ENCODE measurements at regions not wholly inside any gene's neighbourhood (a gene's known extent, or its start where the extent isn't known, plus 50 kb on each side); places are given as distances from the start of the nearest gene placed in this dataset.

DNA sequence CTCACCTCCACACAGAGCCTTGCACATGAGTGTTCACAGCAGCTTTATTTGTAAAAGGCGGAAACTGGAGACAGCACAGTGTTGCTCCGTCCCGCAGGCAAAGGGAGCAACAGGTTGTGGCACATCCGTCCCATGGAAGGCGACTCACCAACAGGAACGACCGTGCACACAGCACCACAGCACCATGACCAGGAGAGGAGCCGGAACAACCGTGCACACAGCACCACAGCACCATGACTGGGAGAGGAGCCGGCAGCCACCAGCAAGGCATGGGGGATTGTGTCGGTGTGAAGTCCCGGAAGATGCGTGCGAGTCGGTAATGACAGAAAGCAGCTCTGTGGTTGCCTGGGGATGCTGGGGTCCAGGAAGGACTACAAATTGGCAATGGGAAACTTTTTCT is 158.5 kb downstream of the C9orf50 start:
- 96% methylated on average over 15 of the region's 15 CpGs for WGBS
- Histone ChIP-seq H3K27ac (ENCODE audit: low read depth in 1 of 2, low read length in 2 of 2) (no peak overlapping the region), H3K27me3 (ENCODE audit: control insufficient read depth in 4 of 4, insufficient read depth in 4 of 4, low read length in 3 of 4) (no peaks in the 10 kb centered on the region), H3K9me3 (ENCODE audit: control insufficient read depth in 4 of 4, low read length in 3 of 4) (no peaks in the 10 kb centered on the region), H3K4me1 (ENCODE audit: control insufficient read depth in 4 of 4, insufficient read depth in 4 of 4, low read length in 3 of 4) (peaks cover 12 to 27% (median 21%) of the 10 kb centered on the region in 4 donors), H3K36me3 (ENCODE audit: control insufficient read depth in 4 of 4, insufficient read depth in 3 of 4, low read depth in 1 of 4, low read length in 3 of 4) (no peaks in the 10 kb centered on the region), H3K9ac (ENCODE audit: low read depth in 1 of 2, low read length in 2 of 2) (no peak overlapping the region), H3K4me3 (ENCODE audit: low read depth in 1 of 3, low read length in 3 of 3) (no peak overlapping the region)
- TF ChIP-seq, protein P1, sequence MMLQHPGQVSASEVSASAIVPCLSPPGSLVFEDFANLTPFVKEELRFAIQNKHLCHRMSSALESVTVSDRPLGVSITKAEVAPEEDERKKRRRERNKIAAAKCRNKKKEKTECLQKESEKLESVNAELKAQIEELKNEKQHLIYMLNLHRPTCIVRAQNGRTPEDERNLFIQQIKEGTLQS (IDR thresholded peaks at IDR 0.05): no peak
- TF ChIP-seq, protein P2, sequence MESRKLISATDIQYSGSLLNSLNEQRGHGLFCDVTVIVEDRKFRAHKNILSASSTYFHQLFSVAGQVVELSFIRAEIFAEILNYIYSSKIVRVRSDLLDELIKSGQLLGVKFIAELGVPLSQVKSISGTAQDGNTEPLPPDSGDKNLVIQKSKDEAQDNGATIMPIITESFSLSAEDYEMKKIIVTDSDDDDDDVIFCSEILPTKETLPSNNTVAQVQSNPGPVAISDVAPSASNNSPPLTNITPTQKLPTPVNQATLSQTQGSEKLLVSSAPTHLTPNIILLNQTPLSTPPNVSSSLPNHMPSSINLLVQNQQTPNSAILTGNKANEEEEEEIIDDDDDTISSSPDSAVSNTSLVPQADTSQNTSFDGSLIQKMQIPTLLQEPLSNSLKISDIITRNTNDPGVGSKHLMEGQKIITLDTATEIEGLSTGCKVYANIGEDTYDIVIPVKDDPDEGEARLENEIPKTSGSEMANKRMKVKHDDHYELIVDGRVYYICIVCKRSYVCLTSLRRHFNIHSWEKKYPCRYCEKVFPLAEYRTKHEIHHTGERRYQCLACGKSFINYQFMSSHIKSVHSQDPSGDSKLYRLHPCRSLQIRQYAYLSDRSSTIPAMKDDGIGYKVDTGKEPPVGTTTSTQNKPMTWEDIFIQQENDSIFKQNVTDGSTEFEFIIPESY (IDR thresholded peaks at IDR 0.05): no peak
- no peak for TF ChIP-seq GABPA (IDR thresholded peaks at IDR 0.05 in 1 of 2, conservative IDR thresholded peaks at IDR 0.05 in 1 of 2)
- TF ChIP-seq, protein P3, sequence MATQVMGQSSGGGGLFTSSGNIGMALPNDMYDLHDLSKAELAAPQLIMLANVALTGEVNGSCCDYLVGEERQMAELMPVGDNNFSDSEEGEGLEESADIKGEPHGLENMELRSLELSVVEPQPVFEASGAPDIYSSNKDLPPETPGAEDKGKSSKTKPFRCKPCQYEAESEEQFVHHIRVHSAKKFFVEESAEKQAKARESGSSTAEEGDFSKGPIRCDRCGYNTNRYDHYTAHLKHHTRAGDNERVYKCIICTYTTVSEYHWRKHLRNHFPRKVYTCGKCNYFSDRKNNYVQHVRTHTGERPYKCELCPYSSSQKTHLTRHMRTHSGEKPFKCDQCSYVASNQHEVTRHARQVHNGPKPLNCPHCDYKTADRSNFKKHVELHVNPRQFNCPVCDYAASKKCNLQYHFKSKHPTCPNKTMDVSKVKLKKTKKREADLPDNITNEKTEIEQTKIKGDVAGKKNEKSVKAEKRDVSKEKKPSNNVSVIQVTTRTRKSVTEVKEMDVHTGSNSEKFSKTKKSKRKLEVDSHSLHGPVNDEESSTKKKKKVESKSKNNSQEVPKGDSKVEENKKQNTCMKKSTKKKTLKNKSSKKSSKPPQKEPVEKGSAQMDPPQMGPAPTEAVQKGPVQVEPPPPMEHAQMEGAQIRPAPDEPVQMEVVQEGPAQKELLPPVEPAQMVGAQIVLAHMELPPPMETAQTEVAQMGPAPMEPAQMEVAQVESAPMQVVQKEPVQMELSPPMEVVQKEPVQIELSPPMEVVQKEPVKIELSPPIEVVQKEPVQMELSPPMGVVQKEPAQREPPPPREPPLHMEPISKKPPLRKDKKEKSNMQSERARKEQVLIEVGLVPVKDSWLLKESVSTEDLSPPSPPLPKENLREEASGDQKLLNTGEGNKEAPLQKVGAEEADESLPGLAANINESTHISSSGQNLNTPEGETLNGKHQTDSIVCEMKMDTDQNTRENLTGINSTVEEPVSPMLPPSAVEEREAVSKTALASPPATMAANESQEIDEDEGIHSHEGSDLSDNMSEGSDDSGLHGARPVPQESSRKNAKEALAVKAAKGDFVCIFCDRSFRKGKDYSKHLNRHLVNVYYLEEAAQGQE (IDR thresholded peaks at IDR 0.05): no peak
- TF ChIP-seq SP1 (IDR thresholded peaks at IDR 0.05): no peak
- TF ChIP-seq FOXA1 (IDR thresholded peaks at IDR 0.05): no peak
- TF ChIP-seq MAX (IDR thresholded peaks at IDR 0.05): no peak
- TF ChIP-seq NR2F2 (IDR thresholded peaks at IDR 0.05): no peak
- TF ChIP-seq FOXA2 (IDR thresholded peaks at IDR 0.05): no peak
- no peak for TF ChIP-seq YY1 (IDR thresholded peaks at IDR 0.05)
- no peak for TF ChIP-seq CTCF (IDR thresholded peaks at IDR 0.05; ENCODE audit: low read depth, low read length, missing input control)
- no peak for DNase-seq (ENCODE audit: low spot score)

DNA sequence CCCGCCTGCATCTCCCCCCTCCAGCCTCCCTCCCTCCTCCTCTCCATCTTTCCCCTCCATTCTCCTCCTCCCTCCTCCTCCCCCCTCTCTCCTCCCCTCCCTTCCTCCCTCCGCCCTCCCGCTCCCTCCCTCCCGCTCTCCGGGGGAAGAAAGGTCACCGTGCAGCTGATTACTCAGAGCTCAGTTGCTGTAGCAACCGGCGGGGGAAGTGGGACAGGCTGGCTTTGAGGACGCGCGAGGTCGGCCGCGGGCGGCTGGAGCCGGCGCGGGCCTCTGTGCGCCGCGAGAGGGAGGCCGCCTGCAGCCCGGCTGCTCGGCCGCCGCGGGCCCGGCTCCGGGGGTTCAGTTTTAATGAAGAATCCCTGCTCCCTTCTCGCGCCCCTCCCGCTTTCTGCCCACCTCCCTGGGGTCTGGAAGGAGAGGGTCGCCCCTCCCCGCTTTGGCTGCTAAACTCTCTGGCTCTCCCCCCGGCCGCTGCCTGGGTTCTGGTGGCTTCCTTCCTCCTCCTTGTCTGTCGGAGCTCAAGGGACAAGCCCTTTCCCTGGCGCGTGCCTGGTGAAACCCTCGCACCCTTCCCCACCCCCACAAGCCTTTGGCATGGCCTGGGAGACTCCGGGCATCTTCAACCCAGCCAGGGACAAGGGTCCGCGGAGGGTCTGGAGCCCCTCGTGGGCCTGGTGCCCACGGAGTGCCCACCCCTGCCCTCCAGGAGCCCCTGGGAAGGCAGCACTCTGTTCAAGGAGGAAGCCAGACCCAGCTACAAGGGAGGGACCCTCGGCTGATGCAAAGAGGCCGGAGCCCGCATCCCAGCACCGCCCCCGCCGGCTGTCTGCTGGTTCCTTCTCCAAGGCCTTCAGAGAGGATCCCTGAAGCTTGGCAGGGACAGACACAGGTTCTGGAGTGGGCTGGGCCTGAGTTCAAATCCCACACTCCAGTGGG is 160.3 kb downstream of the C9orf50 start:
- H3K9me3 ChIP-seq (ENCODE audit: control insufficient read depth in 4 of 4, low read length in 3 of 4): no peaks in the 10 kb centered on the region
- H3K27ac ChIP-seq (ENCODE audit: low read depth in 1 of 2, low read length in 2 of 2): peak overlapping the region; percentile 95 to 96
- no peaks in the 10 kb centered on the region for H3K36me3 ChIP-seq (ENCODE audit: control insufficient read depth in 4 of 4, insufficient read depth in 3 of 4, low read depth in 1 of 4, low read length in 3 of 4)
- no peaks in the 10 kb centered on the region for H3K27me3 ChIP-seq (ENCODE audit: control insufficient read depth in 4 of 4, insufficient read depth in 4 of 4, low read length in 3 of 4)
- peak overlapping the region; percentile 31 to 53 (median 41) for H3K4me3 ChIP-seq (ENCODE audit: low read depth in 1 of 3, low read length in 3 of 3)
- 11% methylated on average over 51 of the region's 51 CpGs for WGBS
- peaks cover 12 to 27% (median 21%) of the 10 kb centered on the region in 4 donors for H3K4me1 ChIP-seq (ENCODE audit: control insufficient read depth in 4 of 4, insufficient read depth in 4 of 4, low read length in 3 of 4)
- peak overlapping the region; percentile 70 to 96 for H3K9ac ChIP-seq (ENCODE audit: low read depth in 1 of 2, low read length in 2 of 2)
- DNase-seq (ENCODE audit: low spot score): peak; percentile 79
- TF ChIP-seq, protein P2 (IDR thresholded peaks at IDR 0.05): no peak
- peak; percentile 66 for TF ChIP-seq FOXA1 (IDR thresholded peaks at IDR 0.05)
- TF ChIP-seq TAF1 (conservative IDR thresholded peaks at IDR 0.05): no peak
- no peak for TF ChIP-seq MAX (IDR thresholded peaks at IDR 0.05)
- TF ChIP-seq, protein P1 (IDR thresholded peaks at IDR 0.05): no peak
- TF ChIP-seq, protein P3 (IDR thresholded peaks at IDR 0.05): peak; percentile 58
